ENCODE measurements at regions not wholly inside any gene's neighbourhood (a gene's known extent, or its start where the extent isn't known, plus 50 kb on each side); places are given as distances from the start of the nearest gene placed in this dataset.
"Not testable (repeated sequence)": the region's sequence is repeated elsewhere in the genome, so short reads cannot be mapped to it uniquely, and the experiment has no call there.

DNA sequence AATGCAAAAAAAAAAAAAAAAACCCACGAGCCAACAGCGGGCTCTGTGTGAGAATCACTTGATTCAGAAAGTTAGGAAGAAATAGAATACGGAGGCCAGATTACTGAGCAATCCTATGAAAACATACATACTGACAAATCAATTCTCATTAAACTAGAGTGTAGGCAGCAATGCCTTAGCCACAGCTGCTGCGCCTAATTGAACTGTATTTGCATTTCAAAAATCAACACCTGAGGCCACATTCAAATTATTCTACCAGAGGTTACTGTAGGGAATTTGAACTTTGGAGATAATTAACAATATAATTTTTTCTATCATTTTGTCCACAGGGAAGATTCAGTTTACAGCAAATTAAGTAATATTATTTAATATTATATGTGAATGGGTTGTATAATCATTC is 138.4 kb upstream of the PLD5 start:
- DNase-seq (ENCODE audit: low read depth in 3 of 3, low spot score in 2 of 3), result no peak

DNA sequence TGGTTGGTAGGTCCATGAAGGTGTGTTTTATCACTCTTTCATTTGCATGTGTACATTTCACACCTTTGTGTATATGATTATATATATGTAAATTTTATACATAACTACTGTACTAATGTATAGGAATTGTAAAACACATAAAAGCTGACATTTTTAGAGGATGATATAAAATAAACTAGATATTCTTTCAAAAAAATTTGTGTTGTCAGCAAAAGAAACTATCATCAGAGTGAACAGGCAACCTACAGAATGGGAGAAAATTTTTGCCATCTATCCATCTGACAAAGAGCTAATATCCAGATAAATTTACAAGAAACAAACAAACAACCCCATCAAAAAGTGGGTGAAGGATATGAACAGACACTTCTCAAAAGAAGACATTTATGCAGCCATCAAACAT is 129.3 kb upstream of the PLD5 start:
- DNase-seq (ENCODE audit: low read depth in 3 of 3, low spot score in 2 of 3), result not testable (repeated sequence)

DNA sequence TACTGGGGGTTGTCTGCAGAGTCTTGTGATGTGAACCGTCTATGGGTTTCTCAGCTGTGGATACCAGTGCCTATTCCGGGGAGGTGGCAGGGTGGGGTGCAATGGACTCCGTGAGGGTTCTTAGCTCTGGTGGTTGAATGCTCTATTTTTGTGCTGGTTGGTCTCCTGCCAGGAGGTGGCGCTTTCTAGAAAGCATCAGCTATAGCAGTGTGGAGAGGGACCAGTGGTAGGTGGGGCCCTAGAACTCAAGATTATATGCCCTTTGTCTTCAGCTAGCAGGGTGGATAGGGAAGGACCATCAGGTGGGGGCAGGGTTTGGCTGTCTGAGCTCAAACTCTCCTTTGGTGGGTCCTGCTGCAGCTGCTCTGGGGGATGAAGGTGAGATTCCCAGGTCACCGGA is 127.3 kb upstream of the PLD5 start:
- DNase-seq (ENCODE audit: low read depth in 3 of 3, low spot score in 2 of 3), result no peak

DNA sequence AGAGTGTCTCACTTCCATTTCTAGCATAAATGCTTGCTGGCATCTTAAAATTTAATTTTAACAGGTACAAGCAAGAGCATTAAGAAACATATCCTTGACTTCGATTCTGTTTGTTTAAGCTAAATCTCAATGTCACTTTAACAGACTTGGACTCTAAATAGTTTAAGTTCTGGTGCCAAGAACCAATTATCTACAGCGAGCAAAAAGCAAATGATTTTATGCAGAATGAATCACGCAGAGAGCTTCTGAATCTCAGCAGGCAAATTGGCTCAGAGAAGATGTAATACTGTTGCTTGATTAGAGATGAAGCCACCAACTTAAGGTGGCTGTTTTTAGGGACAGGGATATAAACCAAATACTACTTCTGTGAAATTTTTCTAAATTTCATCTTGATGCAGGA is 117.0 kb upstream of the PLD5 start:
- no peak for DNase-seq (ENCODE audit: low read depth in 3 of 3, low spot score in 2 of 3)

DNA sequence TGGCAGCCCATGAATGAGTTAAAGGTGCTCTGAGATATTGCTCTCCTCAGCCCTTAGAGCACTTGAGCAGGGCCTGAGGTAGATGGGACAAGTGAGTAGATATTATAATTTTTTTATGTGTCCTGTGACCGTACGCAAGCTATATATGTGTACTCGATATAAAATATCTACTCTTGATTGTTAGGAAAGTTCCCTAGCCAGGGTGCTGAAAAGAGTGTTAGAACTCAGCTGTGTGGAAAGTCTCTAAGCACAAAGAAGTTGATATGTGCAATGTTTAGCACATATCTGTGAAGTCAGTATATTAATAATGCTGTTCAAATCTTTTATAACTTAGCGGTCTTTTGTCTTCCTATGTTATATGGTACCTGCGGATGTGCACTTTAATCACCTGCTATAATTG is 114.6 kb upstream of the PLD5 start:
- DNase-seq (ENCODE audit: low read depth in 3 of 3, low spot score in 2 of 3), result no peak

DNA sequence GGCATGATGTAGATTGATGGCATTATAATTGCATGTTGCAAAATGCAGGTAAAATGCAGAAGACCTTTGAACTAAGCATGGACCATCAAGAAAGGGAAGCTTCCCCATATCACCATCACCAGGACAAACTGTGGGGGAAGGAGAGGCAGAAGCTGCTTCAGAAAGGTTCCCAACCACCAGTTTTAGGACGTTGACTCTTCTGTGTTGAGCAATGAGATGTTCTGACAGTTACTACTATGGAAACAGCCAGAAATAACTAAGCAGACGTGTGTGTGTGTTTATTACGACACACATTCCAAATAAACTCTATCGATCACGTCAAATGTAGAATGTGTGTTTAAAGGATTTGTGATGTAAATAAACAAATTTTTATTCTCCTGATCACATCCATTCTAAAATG is 110.2 kb upstream of the PLD5 start:
- DNase-seq (ENCODE audit: low read depth in 3 of 3, low spot score in 2 of 3), result no peak

DNA sequence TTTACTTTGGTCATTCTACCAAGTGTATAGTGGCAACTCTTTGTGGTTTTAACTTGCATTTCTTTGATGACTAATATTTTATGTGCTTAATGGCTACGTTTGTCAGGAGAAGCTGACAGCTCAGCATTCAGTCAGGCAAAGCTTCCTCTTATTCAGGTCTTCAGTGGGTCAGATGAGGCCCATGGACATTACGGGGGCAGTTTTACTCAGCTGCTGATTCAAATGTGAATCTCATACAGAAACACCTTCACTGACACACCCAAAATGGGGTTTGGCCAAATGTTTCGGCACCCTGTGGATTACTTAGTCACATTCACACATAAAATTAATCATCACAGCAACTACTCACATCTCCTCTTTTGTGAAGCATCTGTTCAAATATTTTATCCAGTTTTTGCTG is 104.9 kb upstream of the PLD5 start:
- no peak for DNase-seq (ENCODE audit: low read depth in 3 of 3, low spot score in 2 of 3)

DNA sequence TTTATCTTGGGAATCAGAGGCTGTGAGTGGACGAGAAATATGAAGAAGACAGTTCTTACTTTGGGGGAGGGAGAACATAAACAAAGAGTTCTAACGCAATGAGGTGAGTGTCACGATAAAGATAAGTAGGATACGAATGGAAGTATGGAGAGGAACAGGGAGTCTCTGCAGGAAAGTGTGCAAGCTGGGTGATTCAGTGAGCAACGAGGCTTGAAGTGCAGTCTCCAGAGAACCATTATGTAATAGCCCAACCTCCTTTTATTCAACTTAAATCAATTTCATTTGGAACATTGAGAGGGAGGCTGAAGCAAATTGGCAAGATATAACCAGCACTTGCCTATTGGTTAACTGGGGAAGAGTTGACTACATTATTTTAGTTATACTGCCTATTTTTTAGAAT is 99.3 kb upstream of the PLD5 start:
- no peak for DNase-seq (ENCODE audit: low read depth in 3 of 3, low spot score in 2 of 3)

DNA sequence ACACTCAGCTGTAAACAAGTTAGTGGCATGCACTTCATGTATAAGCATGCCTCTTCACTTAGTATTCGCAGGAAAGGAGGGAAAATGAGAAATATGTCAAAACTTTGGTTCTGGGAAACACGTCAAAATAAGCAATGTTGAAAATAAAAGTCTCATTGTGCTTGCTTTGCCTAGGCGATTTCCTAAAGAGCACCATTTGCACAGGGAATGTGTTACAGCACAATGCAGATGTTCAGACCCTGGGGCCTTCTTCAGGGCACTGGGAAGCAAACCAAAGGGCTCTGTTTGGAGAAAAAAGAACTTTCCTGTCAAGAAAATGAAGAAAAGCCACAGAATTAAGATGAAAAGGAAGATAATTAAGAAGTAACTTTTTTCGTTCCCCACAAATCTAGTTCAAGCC is 98.6 kb upstream of the PLD5 start:
- DNase-seq (ENCODE audit: low read depth in 3 of 3, low spot score in 2 of 3), result no peak

DNA sequence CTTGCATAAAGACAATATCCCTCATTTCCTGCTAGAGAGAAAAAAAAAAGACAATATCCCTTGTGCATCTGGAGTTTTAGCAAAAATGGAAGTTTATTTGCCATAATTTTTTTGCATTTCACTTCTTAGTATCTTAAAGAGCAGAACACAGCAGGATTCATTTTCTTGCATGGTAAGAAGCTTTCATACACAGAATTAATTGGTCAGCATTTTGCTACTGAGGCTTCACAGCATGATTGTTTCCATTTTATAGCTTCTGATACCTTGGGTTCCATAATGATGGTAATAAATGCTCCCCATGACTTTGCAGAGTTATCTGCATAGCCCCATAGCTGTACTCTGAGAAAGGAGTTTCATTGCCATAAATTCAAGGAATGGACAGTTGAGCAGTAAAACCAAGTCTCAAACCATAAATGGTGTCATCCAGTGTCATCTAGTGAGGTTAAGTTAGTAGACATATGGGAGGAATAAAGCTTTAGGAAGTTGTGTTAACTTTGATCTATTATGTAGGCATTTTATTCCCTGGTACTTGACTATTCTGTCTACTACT is 88.8 kb upstream of the PLD5 start:
- no peak for DNase-seq (ENCODE audit: low read depth in 3 of 3, low spot score in 2 of 3)

DNA sequence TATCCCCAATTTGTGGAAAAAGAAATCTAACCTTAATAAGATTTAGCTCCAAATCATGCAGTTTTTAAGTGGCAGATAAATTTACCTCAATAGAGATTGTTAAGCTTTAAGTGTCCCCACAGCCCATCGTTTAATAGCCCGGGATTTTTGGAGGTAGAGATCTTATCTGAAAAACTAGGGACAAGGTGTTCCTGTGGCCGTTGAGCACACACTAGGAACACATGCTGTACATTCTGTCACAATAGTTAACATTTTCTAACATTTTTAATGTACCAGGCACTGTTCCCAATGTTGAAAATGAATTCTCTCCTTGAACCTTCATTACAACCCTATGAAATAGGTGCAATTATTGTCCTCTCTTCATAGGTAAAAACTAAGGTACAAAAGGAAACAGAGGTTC is 85.7 kb upstream of the PLD5 start:
- no peak for DNase-seq (ENCODE audit: low read depth in 3 of 3, low spot score in 2 of 3)

DNA sequence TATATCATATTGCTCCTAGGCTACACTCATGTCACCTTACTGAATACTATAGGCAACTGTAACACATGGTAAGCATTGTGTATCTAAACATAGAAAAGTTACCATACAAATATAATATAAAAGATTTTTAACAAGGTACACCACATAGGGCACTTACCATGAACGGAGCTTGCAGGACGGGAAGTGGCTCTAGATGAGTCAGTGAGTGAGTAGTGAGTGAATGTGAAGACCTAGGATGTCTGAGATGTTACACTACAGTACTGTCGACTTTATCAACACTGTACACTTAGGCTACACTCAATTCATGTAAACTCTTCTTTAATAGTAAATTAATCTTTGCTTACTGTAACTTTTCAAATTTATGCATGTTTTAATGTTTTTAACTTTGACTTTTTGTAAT is 81.0 kb upstream of the PLD5 start:
- no peak for DNase-seq (ENCODE audit: low read depth in 3 of 3, low spot score in 2 of 3)

DNA sequence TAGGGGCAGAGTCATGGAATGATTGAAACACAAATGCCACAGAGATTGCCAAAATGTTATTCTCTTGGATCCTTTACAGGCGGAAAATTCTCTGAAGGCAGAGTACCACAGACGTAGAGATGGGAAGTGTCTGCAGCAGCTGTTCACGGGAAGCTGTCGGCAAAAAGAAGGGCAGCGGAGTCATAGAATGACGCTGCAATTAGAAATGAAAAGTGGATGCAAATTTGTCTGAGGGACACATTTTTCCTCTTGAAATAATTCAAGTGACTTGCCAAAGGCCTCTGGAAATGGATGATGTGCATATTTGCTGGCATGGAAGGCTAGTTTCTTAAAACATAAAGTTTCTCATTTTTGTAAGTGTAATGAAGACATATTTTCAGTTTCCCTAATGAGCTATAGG is 77.5 kb upstream of the PLD5 start:
- DNase-seq (ENCODE audit: low read depth in 3 of 3, low spot score in 2 of 3), result no peak

DNA sequence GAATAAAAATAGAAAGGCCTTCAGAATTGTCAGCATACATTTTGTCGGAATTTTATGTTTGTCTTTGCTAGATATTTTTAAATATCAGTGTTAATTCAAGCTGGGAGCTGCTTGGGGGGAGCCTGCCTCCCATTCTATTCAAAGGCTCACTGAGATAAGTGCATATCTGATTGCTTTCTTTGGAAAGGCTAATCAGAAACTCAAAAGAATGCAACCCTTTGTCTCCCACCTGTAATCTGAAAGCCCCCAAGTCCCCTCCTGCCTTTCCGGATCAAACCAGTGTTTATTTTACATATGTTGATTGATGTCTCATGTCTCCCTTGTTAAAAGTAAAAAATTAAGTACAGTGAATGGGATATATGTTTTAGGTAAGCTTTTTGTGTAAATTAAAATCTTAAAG is 69.3 kb upstream of the PLD5 start:
- DNase-seq (ENCODE audit: low read depth in 3 of 3, low spot score in 2 of 3), result not testable (repeated sequence)

DNA sequence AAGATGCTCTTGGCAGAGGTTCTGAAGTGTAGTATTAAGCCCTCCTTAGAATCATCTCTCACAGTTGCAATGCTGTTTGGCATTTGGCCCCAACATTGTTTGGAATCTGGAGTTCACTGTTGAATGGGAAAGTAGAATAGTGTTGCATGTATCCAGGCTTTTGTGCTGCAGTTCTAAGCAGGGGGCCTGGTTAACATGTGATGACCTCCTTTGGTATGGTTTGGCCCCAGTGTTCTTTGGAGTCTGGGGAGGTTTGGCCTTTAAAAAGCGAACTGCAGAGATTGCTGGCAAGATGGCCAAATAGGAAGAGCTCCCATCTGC is 61.8 kb upstream of the PLD5 start:
- no peak for DNase-seq (ENCODE audit: low read depth in 3 of 3, low spot score in 2 of 3)

DNA sequence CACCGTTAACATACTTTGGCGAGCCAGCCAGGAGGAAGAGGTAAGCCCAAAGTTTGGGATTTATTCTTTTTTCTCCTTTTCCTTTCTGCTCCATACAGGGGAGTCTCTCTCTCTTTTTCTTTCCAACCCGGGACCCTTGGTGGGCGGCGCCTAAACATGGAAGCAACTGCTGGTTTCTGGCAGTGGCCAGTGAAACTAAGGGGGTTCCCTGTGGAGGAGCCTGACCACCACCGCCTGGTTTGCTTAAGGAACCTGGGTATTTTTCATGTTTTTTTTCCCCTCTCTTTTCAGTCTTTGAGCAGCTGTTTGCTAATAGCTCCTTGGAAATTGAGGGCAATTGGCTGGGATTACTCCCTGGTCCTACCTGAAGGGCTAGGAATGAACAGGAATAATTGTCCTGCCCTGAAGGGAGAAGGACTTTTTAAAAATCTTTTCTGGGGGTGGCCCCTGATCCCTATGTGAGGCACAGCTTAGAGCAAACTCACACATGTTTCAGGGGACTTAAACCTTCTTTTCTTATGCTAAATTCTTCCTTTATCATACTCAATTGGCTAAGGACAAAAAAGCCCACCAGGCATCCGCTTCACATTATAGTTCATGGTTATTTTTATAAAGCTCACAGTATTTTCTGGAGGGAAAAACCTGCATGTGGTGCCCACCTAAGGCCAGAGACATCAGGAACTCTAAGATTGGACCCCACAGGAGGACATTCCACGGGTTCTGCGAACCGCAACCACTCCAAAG is 61.3 kb upstream of the PLD5 start:
- DNase-seq (ENCODE audit: low read depth in 3 of 3, low spot score in 2 of 3), result no peak

DNA sequence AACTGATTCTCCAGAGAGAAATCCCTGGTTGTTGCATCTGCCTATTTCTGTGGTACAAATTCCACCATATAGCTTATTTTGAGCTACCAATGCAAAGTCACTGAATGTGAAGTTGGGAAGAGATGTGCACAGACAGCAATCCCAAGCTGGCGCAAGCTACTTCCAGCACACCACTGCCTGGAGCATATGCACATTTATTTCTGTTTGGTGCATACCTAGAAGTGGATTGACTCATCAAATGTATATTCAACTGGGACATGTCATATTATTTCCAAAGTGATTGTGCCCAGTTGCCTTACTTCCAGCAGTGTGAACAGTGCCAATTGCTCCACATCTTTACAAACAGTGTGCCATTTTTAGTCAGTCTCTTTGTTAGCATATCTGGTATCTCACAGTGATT is 58.2 kb upstream of the PLD5 start:
- no peak for DNase-seq (ENCODE audit: low read depth in 3 of 3, low spot score in 2 of 3)

DNA sequence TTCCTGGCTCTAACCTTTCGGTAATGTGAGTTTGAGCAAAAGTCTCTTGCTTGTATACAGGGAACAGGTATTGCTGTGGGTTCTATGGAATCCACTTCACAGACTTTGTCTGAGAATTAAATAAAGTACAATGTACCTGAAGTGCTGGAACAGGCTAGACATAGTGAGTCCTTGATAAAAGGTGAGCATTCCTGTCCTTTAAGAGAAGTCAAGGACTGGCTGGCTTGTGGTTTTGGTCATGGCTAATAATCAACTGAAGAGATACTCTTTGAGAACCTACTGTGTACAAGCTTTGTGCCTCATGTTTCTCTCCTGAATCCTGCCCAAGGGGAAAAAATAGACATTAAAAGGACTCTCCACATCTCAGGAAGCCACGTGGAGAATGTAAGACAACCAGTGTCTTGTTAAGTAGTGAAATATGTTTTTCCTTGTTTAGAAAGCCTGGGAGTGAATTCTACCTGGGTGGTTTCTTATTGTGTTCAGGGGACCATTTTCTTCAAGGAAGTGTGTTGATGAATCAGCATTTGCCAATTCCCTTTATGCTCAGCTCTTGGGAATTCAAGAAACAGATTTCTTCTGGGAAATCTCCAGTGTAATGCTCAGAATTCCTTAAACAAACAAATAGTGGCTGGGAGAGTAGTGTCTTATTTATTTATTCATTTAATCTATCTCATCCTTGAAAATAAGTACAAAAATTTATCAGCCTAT is 55.2 kb upstream of the PLD5 start:
- DNase-seq (ENCODE audit: low read depth in 3 of 3, low spot score in 2 of 3), result no peak

All from right renal cortex interstitium (tissue), 3 donors.